Keratinocyte (primary cell): ENCODE measurements at regions not wholly inside any gene's neighbourhood (a gene's known extent, or its start where the extent isn't known, plus 50 kb on each side); places are given as distances from the start of the nearest gene placed in this dataset.

ENCODE experiments used
- CTCF ChIP-seq, 3 experiments: IDR thresholded peaks in 1 of 3; conservative IDR thresholded peaks in 1 of 3; optimal IDR thresholded peaks in 1 of 3; 2 replicates in 2 of 3; 3 replicates in 1 of 3; pipeline versions ENCODE3 to v1.5.1; 2011; ENCODE audit warnings: low read length in 3 of 3, mild to moderate bottlenecking in 3 of 3, moderate library complexity in 2 of 3, control low read depth in 1 of 3, inconsistent platforms in 1 of 3; ENCODE audit not compliant: insufficient read depth in 2 of 3; ENCODE audit errors: extremely low read depth in 1 of 3
- EZH2 ChIP-seq: IDR thresholded peaks from one replicate; pipeline ENCODE4 v1.6.1; 2012; ENCODE audit warnings: inconsistent platforms, mild to moderate bottlenecking, low read length, moderate library complexity

GRCh38 chr14:97290977-97291376 is 493.8 kb downstream of the VRK1 start:
- TF ChIP-seq CTCF (optimal IDR thresholded peaks at IDR 0.05 in 1 of 3, IDR thresholded peaks at IDR 0.05 in 1 of 3, conservative IDR thresholded peaks at IDR 0.05 in 1 of 3; ENCODE audit: extremely low read depth in 1 of 3, insufficient read depth in 2 of 3, low read length in 3 of 3) = no peak
- TF ChIP-seq EZH2 = no peak
